ENCODE measurements at regions not wholly inside any gene's neighbourhood (a gene's known extent, or its start where the extent isn't known, plus 50 kb on each side); places are given as distances from the start of the nearest gene placed in this dataset.

DNA sequence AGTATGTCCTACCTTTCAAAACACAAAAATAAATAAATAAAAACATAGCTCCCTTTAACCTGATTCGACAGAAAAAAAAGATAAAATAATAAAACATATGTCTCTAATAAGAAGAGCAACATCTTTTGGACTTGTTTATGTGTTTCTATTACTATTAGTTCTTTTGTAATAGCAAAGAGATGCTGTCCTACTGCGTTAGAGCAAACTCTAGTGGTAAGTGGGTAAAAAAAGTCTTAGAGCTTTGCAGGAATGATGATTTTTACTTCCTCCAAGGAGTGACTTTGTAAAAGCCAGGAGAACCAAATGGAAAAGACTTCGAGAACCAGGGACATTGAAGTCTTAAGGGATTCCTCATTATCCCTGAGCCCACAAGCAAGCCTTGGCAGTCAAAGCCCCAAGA is 450.1 kb downstream of the METTL4 start:
- TF ChIP-seq, protein P1, sequence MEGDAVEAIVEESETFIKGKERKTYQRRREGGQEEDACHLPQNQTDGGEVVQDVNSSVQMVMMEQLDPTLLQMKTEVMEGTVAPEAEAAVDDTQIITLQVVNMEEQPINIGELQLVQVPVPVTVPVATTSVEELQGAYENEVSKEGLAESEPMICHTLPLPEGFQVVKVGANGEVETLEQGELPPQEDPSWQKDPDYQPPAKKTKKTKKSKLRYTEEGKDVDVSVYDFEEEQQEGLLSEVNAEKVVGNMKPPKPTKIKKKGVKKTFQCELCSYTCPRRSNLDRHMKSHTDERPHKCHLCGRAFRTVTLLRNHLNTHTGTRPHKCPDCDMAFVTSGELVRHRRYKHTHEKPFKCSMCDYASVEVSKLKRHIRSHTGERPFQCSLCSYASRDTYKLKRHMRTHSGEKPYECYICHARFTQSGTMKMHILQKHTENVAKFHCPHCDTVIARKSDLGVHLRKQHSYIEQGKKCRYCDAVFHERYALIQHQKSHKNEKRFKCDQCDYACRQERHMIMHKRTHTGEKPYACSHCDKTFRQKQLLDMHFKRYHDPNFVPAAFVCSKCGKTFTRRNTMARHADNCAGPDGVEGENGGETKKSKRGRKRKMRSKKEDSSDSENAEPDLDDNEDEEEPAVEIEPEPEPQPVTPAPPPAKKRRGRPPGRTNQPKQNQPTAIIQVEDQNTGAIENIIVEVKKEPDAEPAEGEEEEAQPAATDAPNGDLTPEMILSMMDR (IDR thresholded peaks at IDR 0.05; ENCODE audit: unreplicated experiment): no peak
- DNase-seq (ENCODE audit: low spot score): no peak
- no peak overlapping the region for H3K27ac Mint-ChIP-seq (ENCODE audit: unreplicated experiment)
- no peak overlapping the region for H3K4me3 Mint-ChIP-seq (ENCODE audit: unreplicated experiment)
- H3K27me3 Mint-ChIP-seq (ENCODE audit: unreplicated experiment): no peaks in the 10 kb centered on the region
- no peaks in the 10 kb centered on the region for H3K4me1 Mint-ChIP-seq (ENCODE audit: unreplicated experiment)
- H3K36me3 Mint-ChIP-seq (ENCODE audit: low read depth, unreplicated experiment): no peaks in the 10 kb centered on the region
- H3K9me3 Mint-ChIP-seq (ENCODE audit: unreplicated experiment): no peaks in the 10 kb centered on the region

DNA sequence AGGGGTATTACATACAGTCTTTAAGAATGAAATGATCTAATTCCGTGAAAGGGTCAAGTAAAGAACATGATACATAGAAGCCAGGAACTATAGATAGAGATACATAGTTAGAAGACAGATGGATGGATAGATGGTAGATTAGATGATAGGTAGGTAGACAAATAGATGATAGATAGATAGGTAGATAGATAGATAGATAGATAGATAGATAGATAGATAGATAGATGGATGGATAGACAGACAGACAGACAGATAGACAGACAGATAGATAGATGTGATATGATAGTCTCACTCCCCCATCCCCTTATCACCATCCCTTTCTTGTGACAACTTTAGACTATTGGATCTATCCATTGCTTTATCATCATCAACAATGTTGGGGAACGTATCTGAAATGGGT is 448.2 kb downstream of the METTL4 start:
- H3K36me3 Mint-ChIP-seq (ENCODE audit: low read depth, unreplicated experiment): no peaks in the 10 kb centered on the region
- no peaks in the 10 kb centered on the region for H3K4me1 Mint-ChIP-seq (ENCODE audit: unreplicated experiment)
- TF ChIP-seq, protein P1 (IDR thresholded peaks at IDR 0.05; ENCODE audit: unreplicated experiment): no peak
- H3K27me3 Mint-ChIP-seq (ENCODE audit: unreplicated experiment): no peaks in the 10 kb centered on the region
- H3K4me3 Mint-ChIP-seq (ENCODE audit: unreplicated experiment): no peak overlapping the region
- no peak for DNase-seq (ENCODE audit: low spot score)
- H3K27ac Mint-ChIP-seq (ENCODE audit: unreplicated experiment): no peak overlapping the region
- no peaks in the 10 kb centered on the region for H3K9me3 Mint-ChIP-seq (ENCODE audit: unreplicated experiment)

DNA sequence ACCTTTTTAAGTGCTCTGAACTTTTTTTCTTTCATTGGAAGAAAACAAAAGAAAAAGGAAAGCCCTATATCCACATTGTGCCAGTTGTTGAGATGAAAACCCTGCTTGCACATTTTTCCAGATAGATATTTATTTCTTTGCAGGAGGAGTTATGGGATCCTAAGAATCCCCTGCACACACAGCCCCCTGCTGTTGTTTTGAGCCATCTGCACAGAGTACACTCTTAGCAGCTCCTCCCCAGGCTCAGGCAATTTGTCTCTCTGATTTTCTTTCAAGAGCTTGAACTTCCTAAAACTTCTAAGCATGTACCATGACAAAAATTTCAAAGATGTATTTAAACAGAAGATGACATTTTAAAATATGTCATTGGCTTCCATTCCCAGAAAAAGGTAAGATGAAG is 436.9 kb downstream of the METTL4 start:
- Mint-ChIP-seq H3K4me3 (ENCODE audit: unreplicated experiment) (no peak overlapping the region), H3K36me3 (ENCODE audit: low read depth, unreplicated experiment) (no peaks in the 10 kb centered on the region), H3K27me3 (ENCODE audit: unreplicated experiment) (peaks cover 3% of the 10 kb centered on the region), H3K4me1 (ENCODE audit: unreplicated experiment) (no peaks in the 10 kb centered on the region), H3K9me3 (ENCODE audit: unreplicated experiment) (no peaks in the 10 kb centered on the region), H3K27ac (ENCODE audit: unreplicated experiment) (no peak overlapping the region)
- TF ChIP-seq, protein P1 (IDR thresholded peaks at IDR 0.05; ENCODE audit: unreplicated experiment): no peak
- DNase-seq (ENCODE audit: low spot score): no peak

DNA sequence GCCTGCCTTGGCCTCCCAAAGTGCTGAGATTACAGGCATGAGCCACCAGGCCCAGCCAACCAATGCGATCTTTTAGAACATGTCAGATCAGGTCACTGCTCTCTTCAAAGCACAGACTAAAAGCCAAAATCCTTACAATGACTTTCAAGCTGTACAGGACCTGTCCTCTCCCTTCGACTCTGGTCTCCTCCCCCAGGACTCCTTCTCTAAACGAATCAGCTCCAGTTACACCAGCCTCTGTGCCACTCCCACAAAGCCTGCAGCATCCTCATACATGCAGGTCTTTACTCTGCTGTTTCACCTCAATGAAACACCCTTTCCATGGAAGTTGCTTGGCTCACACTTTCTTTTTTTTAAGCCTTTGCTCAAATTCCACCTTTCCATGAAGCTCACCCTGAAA is 436.0 kb downstream of the METTL4 start:
- no peaks in the 10 kb centered on the region for H3K4me1 Mint-ChIP-seq (ENCODE audit: unreplicated experiment)
- H3K4me3 Mint-ChIP-seq (ENCODE audit: unreplicated experiment): no peak overlapping the region
- no peaks in the 10 kb centered on the region for H3K9me3 Mint-ChIP-seq (ENCODE audit: unreplicated experiment)
- H3K27ac Mint-ChIP-seq (ENCODE audit: unreplicated experiment): no peak overlapping the region
- peaks cover 3% of the 10 kb centered on the region for H3K27me3 Mint-ChIP-seq (ENCODE audit: unreplicated experiment)
- no peak for DNase-seq (ENCODE audit: low spot score)
- TF ChIP-seq, protein P1 (IDR thresholded peaks at IDR 0.05; ENCODE audit: unreplicated experiment): no peak
- H3K36me3 Mint-ChIP-seq (ENCODE audit: low read depth, unreplicated experiment): no peaks in the 10 kb centered on the region

DNA sequence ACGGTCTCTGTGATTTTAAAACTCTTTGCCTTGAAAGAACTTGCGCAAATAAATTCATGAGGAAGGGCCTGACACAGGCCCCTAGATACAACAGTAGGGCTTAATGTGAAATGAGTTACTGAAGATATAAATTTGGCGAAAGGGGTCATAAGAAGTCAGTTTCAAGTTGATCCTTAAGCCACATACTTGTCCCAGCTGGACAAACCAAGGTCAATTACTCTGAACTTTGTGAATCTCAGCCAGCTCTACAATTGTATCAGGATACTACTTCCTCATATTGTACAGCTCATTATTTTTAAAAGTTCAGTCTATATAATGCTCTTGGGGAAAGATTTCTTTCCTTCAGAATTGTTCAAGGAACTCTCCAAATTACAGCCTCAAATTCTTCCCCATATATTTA is 432.8 kb downstream of the METTL4 start:
- Mint-ChIP-seq H3K36me3 (ENCODE audit: low read depth, unreplicated experiment) (no peaks in the 10 kb centered on the region), H3K27ac (ENCODE audit: unreplicated experiment) (no peak overlapping the region), H3K27me3 (ENCODE audit: unreplicated experiment) (peaks cover 3% of the 10 kb centered on the region), H3K9me3 (ENCODE audit: unreplicated experiment) (no peaks in the 10 kb centered on the region), H3K4me3 (ENCODE audit: unreplicated experiment) (no peak overlapping the region), H3K4me1 (ENCODE audit: unreplicated experiment) (no peaks in the 10 kb centered on the region)
- no peak for DNase-seq (ENCODE audit: low spot score)
- TF ChIP-seq, protein P1 (IDR thresholded peaks at IDR 0.05; ENCODE audit: unreplicated experiment): no peak
